Gastrocnemius medialis (tissue), 4 donors: ENCODE measurements at regions not wholly inside any gene's neighbourhood (a gene's known extent, or its start where the extent isn't known, plus 50 kb on each side); places are given as distances from the start of the nearest gene placed in this dataset.

Source experiments
- ATAC-seq, 2 donors: fragments of 150-250 bp; one replicate each; pipeline ENCODE4 v1.9.1; 2016
- DNase-seq, 2 donors: peaks; one replicate each; pipeline ENCODE4 v3.0.0-alpha.2; 2019
- H3K27ac ChIP-seq, 4 donors: fragments of 200-600 bp; sonication (generic); 1 replicate in 1 of 4; 2 replicates in 3 of 4; pipeline ENCODE4 v1.5.1; 2016 to 2018; ENCODE audit warnings: mild to moderate bottlenecking in 2 of 4, moderate library complexity in 1 of 4
- H3K27me3 ChIP-seq, 3 donors: fragments of 200-600 bp; sonication (generic) in 2 of 3; 1 replicate in 1 of 3; 2 replicates in 2 of 3; pipeline versions ENCODE4 v1.5.1 to v1.6.0; 2016 to 2019; ENCODE audit warnings: mild to moderate bottlenecking in 1 of 3, moderate library complexity in 1 of 3
- H3K36me3 ChIP-seq, 2 donors: fragments of 200-600 bp; sonication (generic) in 1 of 2; one replicate each; pipeline ENCODE4 v1.5.1; 2017 to 2018
- H3K4me1 ChIP-seq, 2 donors: fragments of 200-600 bp; sonication (generic) in 1 of 2; one replicate each; pipeline ENCODE4 v1.5.1; 2016 to 2017; ENCODE audit warnings: mild to moderate bottlenecking in 2 of 2
- H3K4me3 ChIP-seq, 4 donors: fragments of 200-600 bp; sonication (generic) in 3 of 4; 1 replicate in 1 of 4; 2 replicates in 3 of 4; pipeline ENCODE4 v1.5.1; 2016 to 2019; ENCODE audit warnings: mild to moderate bottlenecking in 2 of 4
- H3K9me3 ChIP-seq, 3 donors: fragments of 200-600 bp; sonication (generic) in 2 of 3; 1 replicate in 1 of 3; 2 replicates in 2 of 3; pipeline ENCODE4 v1.5.1; 2016 to 2019
- POLR2A ChIP-seq, 2 donors: fragments of 450-650 bp; IDR thresholded peaks; one replicate each; pipeline ENCODE4 v1.6.1; 2017; ENCODE audit warnings: antibody characterized with exemption in 2 of 2, mild to moderate bottlenecking in 2 of 2, moderate library complexity in 2 of 2
- in situ Hi-C, 4 donors: fragments of 200-750 bp; cut with MboI; loops; one replicate each; pipeline versions ENCODE4 v1.15.0 to v1.8.0; 2017; ENCODE audit warnings: low sequenced_read_pairs in 4 of 4
- intact Hi-C: fragments of 100-400 bp; cut with DNase I; formaldehyde crosslinking; loops from one replicate; pipeline ENCODE4 v1.15.1; 2023; ENCODE audit warnings: low total_unique reads
- TF ChIP-seq, protein P1 (sequence below), 5 experiments: fragments of 450-650 bp in 3 of 5; fragments of 200-600 bp in 2 of 5; sonication (generic) in 2 of 5; IDR thresholded peaks in 4 of 5; conservative IDR thresholded peaks in 1 of 5; 1 replicate in 4 of 5; 2 replicates in 1 of 5; pipeline ENCODE4 v1.5.1; 2016 to 2019; ENCODE audit warnings: antibody characterized with exemption in 5 of 5, mild to moderate bottlenecking in 3 of 5, moderate library complexity in 3 of 5

DNA sequence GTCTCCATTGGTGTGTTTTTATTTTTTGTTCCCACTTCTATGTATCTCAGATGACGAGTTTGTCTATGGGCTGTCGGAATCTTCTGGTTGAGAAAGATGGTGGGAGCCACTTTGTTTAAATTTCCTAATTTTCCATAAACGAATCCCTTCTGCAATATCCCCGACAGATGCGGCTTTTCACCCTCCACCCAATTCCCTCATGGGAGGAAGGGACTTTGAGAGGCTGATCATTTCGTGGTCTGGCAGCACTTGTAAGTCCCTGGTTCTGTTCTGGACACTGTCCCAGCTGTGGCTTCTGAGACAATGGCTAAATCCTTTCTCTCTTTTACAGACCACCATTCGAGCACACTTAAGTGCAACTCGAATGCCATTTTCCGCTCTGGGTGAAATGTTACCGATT, 72.2 kb upstream of the PUDP start:
- Histone ChIP-seq H3K9me3 (no peaks in the 10 kb centered on the region), H3K27me3 (no peaks in the 10 kb centered on the region), H3K27ac (no peak overlapping the region), H3K4me1 (no peaks in the 10 kb centered on the region), H3K4me3 (no peak overlapping the region), H3K36me3 (no peaks in the 10 kb centered on the region)
- TF ChIP-seq, protein P1, sequence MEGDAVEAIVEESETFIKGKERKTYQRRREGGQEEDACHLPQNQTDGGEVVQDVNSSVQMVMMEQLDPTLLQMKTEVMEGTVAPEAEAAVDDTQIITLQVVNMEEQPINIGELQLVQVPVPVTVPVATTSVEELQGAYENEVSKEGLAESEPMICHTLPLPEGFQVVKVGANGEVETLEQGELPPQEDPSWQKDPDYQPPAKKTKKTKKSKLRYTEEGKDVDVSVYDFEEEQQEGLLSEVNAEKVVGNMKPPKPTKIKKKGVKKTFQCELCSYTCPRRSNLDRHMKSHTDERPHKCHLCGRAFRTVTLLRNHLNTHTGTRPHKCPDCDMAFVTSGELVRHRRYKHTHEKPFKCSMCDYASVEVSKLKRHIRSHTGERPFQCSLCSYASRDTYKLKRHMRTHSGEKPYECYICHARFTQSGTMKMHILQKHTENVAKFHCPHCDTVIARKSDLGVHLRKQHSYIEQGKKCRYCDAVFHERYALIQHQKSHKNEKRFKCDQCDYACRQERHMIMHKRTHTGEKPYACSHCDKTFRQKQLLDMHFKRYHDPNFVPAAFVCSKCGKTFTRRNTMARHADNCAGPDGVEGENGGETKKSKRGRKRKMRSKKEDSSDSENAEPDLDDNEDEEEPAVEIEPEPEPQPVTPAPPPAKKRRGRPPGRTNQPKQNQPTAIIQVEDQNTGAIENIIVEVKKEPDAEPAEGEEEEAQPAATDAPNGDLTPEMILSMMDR (IDR thresholded peaks at IDR 0.05 in 4 of 5, conservative IDR thresholded peaks at IDR 0.05 in 1 of 5): no peak
- no peak for TF ChIP-seq POLR2A (IDR thresholded peaks at IDR 0.05)
- no peak for ATAC-seq
- in situ Hi-C loops: no loop called here
- intact Hi-C loops: no loop called here
- no peak for DNase-seq

- intact Hi-C loops (no loop called here), in situ Hi-C loops (no loop called here)
- H3K4me3 ChIP-seq: no peak overlapping the region
- no peaks in the 10 kb centered on the region for H3K36me3 ChIP-seq
- no peaks in the 10 kb centered on the region for H3K4me1 ChIP-seq
- no peaks in the 10 kb centered on the region for H3K27me3 ChIP-seq
- ATAC-seq (no peak), DNase-seq (no peak)
- no peak overlapping the region for H3K27ac ChIP-seq
- no peak for TF ChIP-seq POLR2A (IDR thresholded peaks at IDR 0.05)
- TF ChIP-seq, protein P1 (IDR thresholded peaks at IDR 0.05 in 4 of 5, conservative IDR thresholded peaks at IDR 0.05 in 1 of 5): no peak
- no peaks in the 10 kb centered on the region for H3K9me3 ChIP-seq
These were observed 71.3 kb upstream of the PUDP start for GRCh38 chrX:7219153-7219705.

DNA sequence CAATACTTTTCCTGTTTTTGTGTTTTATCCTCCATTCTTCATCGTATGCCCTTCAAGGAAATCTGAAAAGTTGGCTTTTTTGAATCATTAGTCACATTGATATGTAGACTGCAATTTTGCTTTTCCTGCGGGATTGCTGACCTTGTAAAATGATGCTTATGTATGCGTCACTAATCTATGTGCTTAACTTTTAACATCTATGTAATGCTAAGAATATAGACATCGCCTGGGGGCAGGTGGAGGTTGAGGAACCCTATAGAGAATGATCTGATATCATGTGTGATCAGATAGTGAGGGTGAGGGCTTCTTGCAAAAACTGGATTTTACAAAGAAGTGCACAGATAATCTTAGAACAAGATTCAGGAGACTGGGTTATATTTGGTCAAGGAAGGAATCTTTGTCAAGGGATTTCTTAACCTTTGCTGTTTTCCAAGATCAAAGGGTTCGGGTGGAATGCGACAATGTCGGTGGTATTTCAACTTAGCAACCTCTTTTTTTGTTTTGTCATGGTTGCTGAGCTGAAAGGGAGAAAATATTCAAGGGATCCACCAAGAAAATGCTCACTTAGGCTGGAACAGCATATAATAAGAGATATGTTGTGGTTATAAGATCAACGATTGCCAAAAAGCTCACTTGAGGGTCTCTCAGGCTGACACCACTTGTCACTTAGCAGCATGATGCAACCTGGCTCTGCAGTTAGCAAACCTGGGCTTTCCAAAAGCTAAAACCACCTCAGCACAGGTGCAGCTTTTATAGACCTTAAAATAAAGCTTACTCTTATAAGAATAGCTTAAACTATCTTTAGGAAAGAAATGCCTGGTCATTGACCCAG, 70.6 kb upstream of the PUDP start:
- Histone ChIP-seq H3K36me3 (no peaks in the 10 kb centered on the region), H3K27ac (no peak overlapping the region), H3K4me1 (no peaks in the 10 kb centered on the region), H3K9me3 (no peaks in the 10 kb centered on the region), H3K4me3 (no peak overlapping the region), H3K27me3 (no peaks in the 10 kb centered on the region)
- TF ChIP-seq POLR2A (IDR thresholded peaks at IDR 0.05): no peak
- DNase-seq (no peak), ATAC-seq (no peak)
- intact Hi-C loops: no loop called here
- in situ Hi-C loops: no loop called here

DNA sequence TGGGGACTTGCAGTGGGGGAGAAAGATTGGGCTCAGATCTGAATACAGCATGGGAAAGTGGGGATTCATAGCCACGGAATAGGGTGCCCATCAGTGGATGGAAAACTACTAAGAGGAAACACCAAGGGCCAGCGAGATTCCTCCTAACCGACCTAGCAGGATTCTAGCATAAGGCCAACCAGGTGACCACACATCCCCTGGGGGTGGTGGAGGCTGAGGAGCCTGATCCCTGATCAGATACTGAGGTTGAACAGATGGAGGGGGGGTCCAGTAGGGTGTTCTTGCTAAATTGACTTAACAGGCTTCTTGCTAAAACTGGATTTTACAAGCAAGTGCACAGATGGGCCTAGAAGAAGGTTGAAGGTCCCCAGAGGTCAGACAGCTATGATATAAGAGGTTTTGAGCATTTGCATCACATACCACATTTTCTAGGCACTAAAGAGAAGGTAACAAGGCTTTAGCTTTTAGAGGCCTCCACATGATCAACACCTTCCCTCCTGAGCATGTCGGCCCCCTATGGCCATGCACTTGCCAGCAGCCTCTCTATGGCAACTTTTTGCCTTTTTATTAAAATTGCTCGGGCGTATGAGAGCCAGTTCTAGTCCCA, 69.1 kb upstream of the PUDP start:
- Histone ChIP-seq H3K4me3 (no peak overlapping the region), H3K4me1 (no peaks in the 10 kb centered on the region), H3K36me3 (no peaks in the 10 kb centered on the region), H3K9me3 (no peaks in the 10 kb centered on the region), H3K27me3 (no peaks in the 10 kb centered on the region), H3K27ac (no peak overlapping the region)
- ATAC-seq (no peak), DNase-seq (no peak)
- intact Hi-C loops: no loop called here
- in situ Hi-C loops: no loop called here
- TF ChIP-seq, protein P1 (IDR thresholded peaks at IDR 0.05 in 4 of 5, conservative IDR thresholded peaks at IDR 0.05 in 1 of 5): no peak
- no peak for TF ChIP-seq POLR2A (IDR thresholded peaks at IDR 0.05)

DNA sequence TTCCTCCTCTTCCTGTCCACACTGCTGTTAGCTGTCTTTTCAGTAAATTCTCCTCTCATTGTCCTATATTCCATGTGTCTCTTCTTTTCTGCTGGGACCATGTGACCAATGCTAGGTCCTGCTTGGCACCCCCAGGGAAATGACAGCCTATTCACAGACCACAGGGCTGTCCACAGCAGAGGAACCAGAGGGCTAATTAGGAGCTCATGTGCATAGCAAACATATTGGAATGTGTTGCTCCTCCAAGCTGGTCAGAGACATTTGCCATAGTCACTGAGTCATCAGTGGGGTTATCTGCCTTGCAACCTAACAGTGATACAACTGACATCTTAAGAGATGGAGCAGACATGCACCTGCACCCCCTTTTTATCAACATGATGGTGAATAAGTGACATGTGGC, 67.9 kb upstream of the PUDP start:
- Histone ChIP-seq H3K4me1 (no peaks in the 10 kb centered on the region), H3K4me3 (no peak overlapping the region), H3K27me3 (no peaks in the 10 kb centered on the region), H3K9me3 (no peaks in the 10 kb centered on the region), H3K36me3 (no peaks in the 10 kb centered on the region), H3K27ac (no peak overlapping the region)
- TF ChIP-seq, protein P1 (IDR thresholded peaks at IDR 0.05 in 4 of 5, conservative IDR thresholded peaks at IDR 0.05 in 1 of 5): no peak
- no peak for TF ChIP-seq POLR2A (IDR thresholded peaks at IDR 0.05)
- in situ Hi-C loops (no loop called here), intact Hi-C loops (no loop called here)
- ATAC-seq: no peak
- DNase-seq: no peak
